ENCODE measurements at regions not wholly inside any gene's neighbourhood (a gene's known extent, or its start where the extent isn't known, plus 50 kb on each side); places are given as distances from the start of the nearest gene placed in this dataset.
A peak's percentile ranks its signal among the peaks of the same experiment; 100 is the strongest.

DNA sequence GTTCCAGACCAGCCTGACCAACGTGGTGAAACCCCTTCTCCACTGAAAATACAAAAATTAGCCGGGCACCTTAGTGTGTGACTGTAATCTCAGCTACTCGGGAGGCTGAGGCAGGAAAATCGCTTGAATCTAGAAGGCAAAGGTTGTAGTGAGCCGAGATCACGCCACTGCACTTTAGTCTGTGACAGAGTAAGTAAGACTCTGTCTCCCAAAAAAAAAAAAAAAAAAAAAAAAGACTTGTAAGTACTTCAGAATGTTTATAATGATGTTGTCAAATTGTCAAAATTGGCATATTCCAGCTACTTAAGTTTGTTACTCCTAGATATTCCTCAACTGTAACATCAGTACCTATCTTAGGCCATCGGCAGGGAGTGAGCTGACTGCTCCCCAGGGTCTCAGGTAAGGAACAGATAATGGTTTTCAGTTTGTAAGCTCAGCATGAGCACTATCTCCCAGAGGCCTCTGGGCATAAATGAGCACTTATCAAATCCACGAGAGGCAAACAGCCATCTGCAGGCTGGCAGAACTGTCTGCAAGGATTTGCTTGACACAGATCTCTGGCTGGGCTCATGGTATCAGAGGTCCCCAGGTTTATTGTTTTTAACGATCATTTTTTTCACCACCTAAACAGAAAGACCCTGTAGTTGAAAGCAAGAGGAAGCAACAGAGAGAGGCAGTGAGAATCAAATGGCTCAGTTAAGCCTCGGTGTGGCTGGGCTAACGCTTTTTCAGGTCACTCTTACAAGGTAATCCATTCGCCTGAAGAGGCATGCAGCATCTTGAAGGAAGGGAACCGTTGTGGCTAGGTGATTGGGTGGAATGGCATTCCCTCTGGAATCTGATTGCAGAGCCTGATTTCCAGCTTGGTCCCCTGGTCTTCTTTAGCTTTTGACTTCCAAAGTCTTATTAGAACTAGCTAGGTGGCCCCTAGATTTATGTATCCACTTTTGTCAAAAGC lies 115.9 kb downstream of the LY86 start:
- DNase-seq = peak; percentile 73 to 95
- TF ChIP-seq POLR2A (IDR thresholded peaks at IDR 0.05; ENCODE audit: low read length) = peak; percentile 61
- no peak for TF ChIP-seq GATA1 (IDR thresholded peaks at IDR 0.05; ENCODE audit: low read depth, low read length)

DNA sequence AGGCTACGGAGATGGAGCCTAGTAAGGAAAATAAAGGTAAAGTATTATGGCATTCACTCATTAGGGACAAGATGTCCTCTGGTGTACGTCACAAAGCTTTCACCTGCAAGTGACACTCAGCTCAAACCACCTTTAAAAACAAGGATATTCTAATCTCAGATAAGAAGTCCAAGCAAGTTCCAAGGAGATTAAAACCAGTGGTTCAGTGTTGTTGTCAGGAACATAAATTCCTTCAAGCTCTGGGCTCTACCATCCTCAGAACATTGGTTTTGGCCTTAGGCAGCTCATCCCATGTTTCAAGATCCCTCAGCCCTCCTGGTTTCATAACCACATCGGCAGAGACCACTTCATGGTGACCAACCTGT lies 116.5 kb downstream of the LY86 start:
- TF ChIP-seq GATA1 (IDR thresholded peaks at IDR 0.05; ENCODE audit: low read depth, low read length) (no peak), POLR2A (IDR thresholded peaks at IDR 0.05; ENCODE audit: low read length) (no peak)
- DNase-seq = peak in 1 of 2 experiments; percentile 24

DNA sequence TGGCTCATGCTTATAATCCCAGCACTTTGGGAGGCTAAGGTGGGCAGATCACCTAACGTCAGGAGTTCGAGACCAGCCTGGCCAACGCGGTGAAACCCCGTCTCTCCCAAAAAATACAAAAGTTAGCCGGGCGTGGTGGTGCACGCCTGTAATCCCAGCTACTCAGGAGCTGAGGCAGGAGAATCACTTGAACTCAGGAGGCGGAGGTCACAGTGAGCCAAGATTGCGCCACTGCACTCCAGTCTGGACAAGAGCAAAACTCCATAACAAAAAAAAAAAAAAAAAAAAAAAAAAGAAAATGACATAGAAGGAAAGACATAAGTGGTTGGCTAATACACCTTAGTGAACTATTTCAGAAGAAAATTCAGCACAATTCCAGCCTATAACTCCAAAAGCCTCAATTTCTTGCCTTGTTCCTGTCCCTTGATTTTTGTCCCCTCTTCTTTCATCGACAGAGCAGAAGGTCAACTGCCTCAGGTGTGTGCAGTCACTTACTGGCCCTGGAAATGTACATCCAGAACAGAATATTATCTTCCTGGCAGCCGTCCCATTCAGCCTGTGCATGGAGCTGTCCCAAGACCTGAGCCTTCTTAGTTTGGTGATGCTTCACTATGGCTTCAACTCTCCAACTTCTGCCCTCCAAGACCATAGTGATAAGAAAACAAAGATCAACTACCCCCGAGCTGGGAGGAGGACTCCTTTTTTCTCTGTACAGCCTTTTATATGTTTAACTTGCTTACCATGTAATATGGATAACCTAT lies 117.6 kb downstream of the LY86 start:
- no peak for TF ChIP-seq POLR2A (IDR thresholded peaks at IDR 0.05; ENCODE audit: low read length)
- no peak for TF ChIP-seq GATA1 (IDR thresholded peaks at IDR 0.05; ENCODE audit: low read depth, low read length)
- DNase-seq = peak in 1 of 2 experiments; percentile 46

DNA sequence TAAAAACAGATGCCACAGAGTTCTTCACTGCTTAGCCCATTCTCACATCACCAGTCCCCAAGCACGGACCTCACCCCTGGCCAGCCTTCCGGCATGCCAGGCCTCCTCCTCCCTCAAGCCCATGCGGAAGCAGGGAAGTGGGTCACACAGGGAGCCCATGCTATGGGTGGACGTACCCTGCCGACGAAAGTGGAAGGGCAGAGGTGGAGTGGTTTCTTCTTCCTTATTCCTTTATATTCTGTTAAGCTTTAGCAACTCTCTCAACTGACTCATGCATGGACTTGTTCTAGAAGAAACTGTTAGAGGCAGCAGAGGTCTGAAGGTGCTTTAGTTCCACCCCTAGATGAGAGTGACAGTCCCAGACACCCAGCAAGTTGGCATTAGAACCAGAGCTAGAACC lies 118.6 kb downstream of the LY86 start:
- DNase-seq = no peak

DNA sequence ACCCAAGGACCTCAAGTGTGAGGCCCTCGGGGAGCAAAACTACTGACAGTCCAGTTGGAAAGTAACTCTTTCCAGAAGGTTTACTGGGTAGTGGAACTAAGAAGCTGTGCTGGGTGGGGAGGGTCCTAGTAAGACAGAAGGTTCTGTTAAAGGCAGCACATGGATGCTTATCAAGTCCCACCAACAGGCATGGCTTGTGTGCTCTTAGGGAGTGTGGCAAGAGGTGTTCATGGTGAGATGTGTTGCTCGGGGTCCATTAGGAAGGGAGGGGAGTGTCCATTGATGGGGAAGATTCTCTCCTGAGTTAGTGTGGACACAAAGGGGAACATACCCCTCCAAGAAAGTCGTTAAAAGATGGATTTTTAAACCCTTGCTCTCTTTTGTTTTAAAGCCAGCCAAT lies 120.6 kb downstream of the LY86 start:
- peak; percentile 64 to 90 for DNase-seq

More for the DNA sequence above, 118.6 kb downstream of the LY86 start:
- peak; percentile 36 for TF ChIP-seq POLR2A (IDR thresholded peaks at IDR 0.05; ENCODE audit: low read length)
- no peak for TF ChIP-seq GATA1 (IDR thresholded peaks at IDR 0.05; ENCODE audit: low read depth, low read length)

DNA sequence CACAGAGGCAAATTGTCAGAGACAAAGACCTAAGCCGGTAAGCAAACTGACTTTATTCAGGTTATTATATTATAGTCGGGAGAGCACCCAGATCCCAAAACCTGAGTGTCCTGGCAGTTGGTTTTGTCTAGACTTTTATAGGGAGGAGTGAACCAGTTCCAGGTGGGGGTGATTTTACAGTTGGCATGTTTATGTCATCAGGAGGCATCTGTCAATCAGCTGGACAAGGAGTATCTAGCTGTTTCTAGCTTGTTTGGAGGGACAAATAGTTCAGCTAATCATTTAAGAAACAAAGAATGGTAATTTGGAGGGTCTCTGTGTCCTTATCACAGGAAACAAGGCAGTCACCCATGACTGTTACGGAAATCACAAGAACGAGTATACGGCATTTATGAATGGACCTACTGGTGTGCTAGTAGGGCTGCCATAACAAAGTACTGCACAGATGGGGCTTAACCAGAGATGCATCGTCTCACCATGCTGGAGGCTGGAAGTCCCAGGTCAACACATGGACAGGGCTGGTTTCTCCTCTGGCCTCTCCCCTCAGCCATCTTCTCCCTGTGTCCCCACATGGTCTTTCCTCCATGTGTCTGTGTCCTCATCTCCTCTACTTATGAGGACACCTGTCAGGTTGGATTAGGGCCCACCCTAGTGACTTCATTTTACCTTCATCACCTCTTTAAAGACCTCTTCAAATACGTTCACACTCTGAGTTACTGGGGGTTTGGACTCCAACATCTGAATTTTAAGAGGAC lies 122.7 kb downstream of the LY86 start:
- TF ChIP-seq GATA1 (IDR thresholded peaks at IDR 0.05; ENCODE audit: low read depth, low read length) = no peak
- peak; percentile 69 for TF ChIP-seq POLR2A (IDR thresholded peaks at IDR 0.05; ENCODE audit: low read length)
- DNase-seq = no peak

More for the DNA sequence above, 120.6 kb downstream of the LY86 start:
- TF ChIP-seq GATA1 (IDR thresholded peaks at IDR 0.05; ENCODE audit: low read depth, low read length) (no peak), POLR2A (IDR thresholded peaks at IDR 0.05; ENCODE audit: low read length) (peak; percentile 61)

DNA sequence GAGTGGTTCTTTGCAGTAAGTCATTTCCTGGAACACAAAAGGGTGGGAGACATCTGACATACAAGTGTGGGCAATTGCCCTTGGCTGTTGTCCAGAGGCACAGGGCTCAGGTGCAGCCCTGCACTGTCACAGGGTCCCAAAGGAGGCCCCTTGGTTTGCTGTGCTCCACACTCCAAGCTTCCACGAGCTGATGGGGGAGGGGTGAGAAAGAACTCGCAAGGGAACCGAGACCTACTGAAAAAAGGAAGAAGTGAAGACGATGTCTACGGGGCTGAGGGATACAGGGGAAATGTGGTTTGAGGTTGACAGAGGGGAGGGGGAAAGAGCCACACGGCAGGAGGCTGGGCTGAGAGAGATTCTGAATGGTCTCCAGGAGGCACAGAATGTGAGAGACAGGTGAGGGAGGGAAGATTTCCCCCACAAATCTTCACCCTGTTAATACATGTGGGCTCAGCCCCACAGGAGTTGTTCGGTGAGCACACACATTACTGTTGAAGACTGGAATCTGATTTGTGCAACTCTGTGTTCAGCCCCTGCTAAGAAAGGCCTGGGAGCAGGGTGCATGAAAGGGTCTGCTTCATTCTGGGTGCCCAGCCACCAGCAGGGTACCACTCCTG lies 123.4 kb downstream of the LY86 start:
- TF ChIP-seq POLR2A (IDR thresholded peaks at IDR 0.05; ENCODE audit: low read length) (no peak), GATA1 (IDR thresholded peaks at IDR 0.05; ENCODE audit: low read depth, low read length) (no peak)
- DNase-seq = peak in 1 of 2 experiments; percentile 25

DNA sequence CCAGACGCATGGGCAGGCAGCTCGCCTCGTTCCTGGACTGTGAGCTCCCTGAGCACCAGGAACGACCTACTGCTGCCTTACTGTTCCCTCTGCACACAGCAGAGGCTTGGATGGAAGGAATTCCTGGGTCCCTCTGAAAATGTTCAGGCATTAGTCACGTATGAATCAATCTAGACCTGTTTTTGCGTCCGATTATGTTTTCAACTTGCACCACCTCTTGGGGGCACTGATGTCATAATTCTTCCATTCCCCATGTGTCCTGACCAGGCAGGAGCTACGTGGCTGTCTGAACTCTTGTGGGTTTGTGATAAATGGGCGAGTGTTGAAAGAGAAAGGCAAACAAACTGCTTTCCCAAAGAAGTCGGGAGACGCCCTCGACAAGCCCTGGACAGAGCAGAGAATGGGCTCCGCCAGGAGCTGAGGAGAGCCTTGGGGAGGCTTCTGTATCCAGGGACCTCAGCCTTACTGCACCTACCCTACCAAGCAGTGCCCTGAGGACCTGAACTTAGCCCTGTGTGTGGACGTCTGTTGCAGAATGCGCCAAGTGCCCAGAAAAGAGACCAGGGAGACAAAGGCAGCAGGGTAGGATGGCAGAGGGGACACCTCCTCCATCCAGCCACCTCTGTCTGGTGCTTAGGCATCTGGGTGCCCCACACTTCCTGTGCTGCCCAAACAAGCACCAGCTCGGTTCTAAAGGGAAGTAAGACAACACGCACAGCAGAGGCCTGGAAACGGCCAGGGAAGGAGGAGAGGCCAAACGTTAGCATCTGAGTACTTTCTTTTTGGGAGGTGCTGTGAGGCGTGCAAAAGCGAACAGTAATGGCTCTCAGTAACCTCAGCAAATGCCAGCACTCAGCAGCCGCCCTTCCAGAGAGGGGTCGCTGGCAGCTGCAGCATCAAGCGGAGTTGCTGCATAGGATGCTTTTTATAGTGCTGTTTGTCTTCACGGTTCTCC lies 124.2 kb downstream of the LY86 start:
- peak; percentile 77 for DNase-seq
- TF ChIP-seq POLR2A (IDR thresholded peaks at IDR 0.05; ENCODE audit: low read length) = peak; percentile 77
- TF ChIP-seq GATA1 (IDR thresholded peaks at IDR 0.05; ENCODE audit: low read depth, low read length) = no peak

DNA sequence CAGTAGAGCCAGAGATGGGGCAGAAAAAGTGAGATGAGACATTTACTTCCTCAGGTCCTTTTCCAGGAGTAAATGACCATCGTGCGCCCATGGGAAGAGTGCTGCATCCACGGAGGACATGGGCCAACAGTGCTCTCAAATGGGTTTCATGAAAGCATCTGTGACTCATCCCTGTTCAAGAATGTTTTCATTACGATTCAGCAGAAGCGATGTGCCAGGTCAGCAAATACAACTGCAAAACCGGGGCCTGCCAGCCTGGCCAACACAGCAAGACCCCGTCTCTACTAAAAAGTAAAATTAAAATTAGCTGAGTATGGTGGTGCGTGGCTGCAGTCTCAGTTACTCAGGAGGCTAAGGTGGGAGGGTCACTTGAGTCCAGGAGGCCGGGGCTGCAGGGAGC lies 125.1 kb downstream of the LY86 start:
- TF ChIP-seq POLR2A (IDR thresholded peaks at IDR 0.05; ENCODE audit: low read length) = no peak
- no peak for TF ChIP-seq GATA1 (IDR thresholded peaks at IDR 0.05; ENCODE audit: low read depth, low read length)
- no peak for DNase-seq

DNA sequence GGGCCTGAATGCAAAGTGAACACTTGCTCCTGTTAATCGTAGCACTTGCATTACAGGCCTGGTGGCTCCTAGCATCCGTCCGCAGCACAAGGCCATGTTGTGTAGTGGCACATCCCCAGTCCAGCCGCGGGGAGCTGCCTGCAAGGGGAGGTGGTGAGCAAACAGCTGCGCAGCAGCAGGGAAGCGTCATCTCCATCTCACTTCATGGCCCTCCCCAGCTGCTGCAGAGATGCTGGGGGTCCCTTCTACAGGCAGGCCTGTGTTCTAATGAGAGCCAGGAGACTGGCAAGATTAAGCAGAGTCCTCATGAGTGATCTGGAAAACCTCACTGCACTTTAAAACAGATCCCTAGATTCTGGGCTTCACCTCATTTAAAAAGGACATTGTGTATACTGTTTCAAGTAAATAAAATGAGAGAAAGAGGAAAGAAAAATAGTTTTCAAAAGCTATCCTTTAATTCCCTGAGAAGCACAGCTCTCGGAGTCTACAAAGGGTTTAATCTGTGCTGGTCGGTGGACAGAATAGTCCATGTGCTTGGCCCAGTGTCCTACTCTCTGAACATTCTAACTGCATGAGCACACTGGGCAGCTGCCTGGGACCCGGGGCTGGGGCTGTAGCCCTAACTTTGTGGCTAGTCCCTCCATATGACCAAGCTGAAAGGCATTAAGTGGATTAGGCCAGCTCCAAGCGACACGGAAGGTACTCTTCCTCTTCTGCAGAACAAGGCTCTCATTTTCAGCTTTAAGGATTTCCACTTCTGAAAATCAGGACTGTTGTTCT lies 125.8 kb downstream of the LY86 start:
- no peak for TF ChIP-seq GATA1 (IDR thresholded peaks at IDR 0.05; ENCODE audit: low read depth, low read length)
- no peak for TF ChIP-seq POLR2A (IDR thresholded peaks at IDR 0.05; ENCODE audit: low read length)
- no peak for DNase-seq

DNA sequence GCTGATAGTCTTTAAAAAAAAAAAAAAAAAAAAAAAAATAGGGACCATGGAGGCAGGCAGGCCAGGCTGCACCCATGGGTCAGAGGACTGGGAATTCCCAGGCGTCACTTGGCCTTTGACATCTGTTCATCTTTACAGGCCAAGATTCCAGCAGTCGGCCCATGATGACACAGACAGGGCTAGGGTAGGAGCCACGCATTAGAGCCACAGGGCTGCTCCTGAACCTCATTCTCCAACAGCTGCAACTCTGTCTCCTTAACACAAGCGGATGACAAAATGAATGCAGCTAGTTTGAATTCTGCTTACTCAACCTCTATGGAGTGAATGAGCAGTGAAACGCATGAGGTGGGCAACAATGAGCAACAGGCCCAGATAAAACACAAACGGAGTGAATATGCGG lies 126.4 kb downstream of the LY86 start:
- no peak for DNase-seq
- no peak for TF ChIP-seq POLR2A (IDR thresholded peaks at IDR 0.05; ENCODE audit: low read length)
- TF ChIP-seq GATA1 (IDR thresholded peaks at IDR 0.05; ENCODE audit: low read depth, low read length) = no peak

DNA sequence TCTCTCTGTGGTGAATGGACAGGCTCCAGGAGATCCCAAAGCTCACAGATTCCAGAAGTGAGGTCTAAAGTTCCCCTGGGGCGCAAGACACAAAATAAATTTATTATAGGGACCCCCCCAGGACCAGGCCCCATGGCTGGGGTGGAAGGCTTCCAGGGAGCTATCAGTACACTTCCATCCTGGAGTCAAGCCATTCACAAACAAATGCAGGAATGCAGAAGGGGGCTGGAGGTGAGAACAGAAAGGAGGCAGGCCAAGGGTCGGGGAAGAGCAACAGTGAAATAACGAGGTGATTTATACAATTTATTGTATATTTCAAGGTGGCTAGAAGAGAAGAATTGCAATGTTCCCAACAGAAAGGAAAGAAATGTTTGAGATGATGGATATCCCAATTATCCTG lies 126.9 kb downstream of the LY86 start:
- no peak for DNase-seq
- TF ChIP-seq GATA1 (IDR thresholded peaks at IDR 0.05; ENCODE audit: low read depth, low read length) = no peak
- no peak for TF ChIP-seq POLR2A (IDR thresholded peaks at IDR 0.05; ENCODE audit: low read length)
